ENCODE measurements at regions not wholly inside any gene's neighbourhood (a gene's known extent, or its start where the extent isn't known, plus 50 kb on each side); places are given as distances from the start of the nearest gene placed in this dataset.

GRCh38 chr2:139409212-139409611 lies 629.0 kb upstream of the NXPH2 start:
- no peak for TF ChIP-seq POLR2A (IDR thresholded peaks at IDR 0.05; ENCODE audit: low read depth, low read length)
- no peak for TF ChIP-seq JUN (IDR thresholded peaks at IDR 0.05; ENCODE audit: borderline replicate concordance, insufficient read depth, insufficient read length, low read depth)
- no peak for TF ChIP-seq POLR2AphosphoS5 (IDR thresholded peaks at IDR 0.05; ENCODE audit: insufficient read depth, low read depth, low read length)
- no peak for TF ChIP-seq CTCF (IDR thresholded peaks at IDR 0.05; ENCODE audit: extremely low read depth in 1 of 2, insufficient read depth in 1 of 2, low read depth in 1 of 2, low read length in 2 of 2)
- no peak for TF ChIP-seq FOS (IDR thresholded peaks at IDR 0.05; ENCODE audit: borderline replicate concordance, insufficient read depth, low read length)
- TF ChIP-seq MYC (IDR thresholded peaks at IDR 0.05; ENCODE audit: low read depth, low read length), result no peak
- TF ChIP-seq EZH2 (IDR thresholded peaks at IDR 0.05; ENCODE audit: borderline replicate concordance, low read depth, low read length, severe bottlenecking), result no peak
- TF ChIP-seq MAX (IDR thresholded peaks at IDR 0.05; ENCODE audit: insufficient read depth, insufficient read length), result no peak
- no peak for TF ChIP-seq GATA2 (IDR thresholded peaks at IDR 0.05; ENCODE audit: insufficient read depth, insufficient read length, low read depth, low read length)
